ENCODE measurements at regions not wholly inside any gene's neighbourhood (a gene's known extent, or its start where the extent isn't known, plus 50 kb on each side); places are given as distances from the start of the nearest gene placed in this dataset.

- CTCF ChIA-PET, result no interaction called here
- Histone ChIP-seq H3K36me3 (ENCODE audit: control insufficient read depth in 1 of 2, insufficient read depth in 2 of 2, low read length in 2 of 2) (no peaks in the 10 kb centered on the region), H3K27me3 (ENCODE audit: insufficient read depth, low read length) (no peaks in the 10 kb centered on the region), H3K9ac (ENCODE audit: low read length) (no peak overlapping the region), H3K9me2 (ENCODE audit: insufficient read depth) (no peaks in the 10 kb centered on the region), H3K4me3 (replicated peaks in 1 of 2; ENCODE audit: low read depth in 1 of 2, low read length in 2 of 2) (no peak overlapping the region), H3K9me3 (ENCODE audit: control insufficient read depth in 1 of 2, insufficient read depth in 1 of 2, low read depth in 1 of 2, low read length in 2 of 2) (no peaks in the 10 kb centered on the region), H3K4me2 (ENCODE audit: low read length) (no peak overlapping the region), H4K20me1 (ENCODE audit: insufficient read depth) (no peaks in the 10 kb centered on the region), H3K27ac (ENCODE audit: low read depth, low read length) (no peak overlapping the region), H2AFZ (ENCODE audit: low read depth, low read length, poor library complexity, severe bottlenecking) (no peak overlapping the region), H3K4me1 (ENCODE audit: control insufficient read depth in 1 of 2, insufficient read depth in 2 of 2, low read length in 2 of 2) (peaks cover 4% of the 10 kb centered on the region in 2 experiments; a peak in 1 of 4 replicates), H3K79me2 (ENCODE audit: insufficient read depth, low read length) (no peaks in the 10 kb centered on the region)
- BruUV-seq (replicated peaks), result no TSS peak
- DNase-seq (ENCODE audit: low read depth, low spot score) (no peak), ATAC-seq (no peak)
- TF ChIP-seq RAD21 (IDR thresholded peaks at IDR 0.05; ENCODE audit: low read depth) (no peak), CEBPB (IDR thresholded peaks at IDR 0.05; ENCODE audit: low read depth) (no peak), TCF7L2 (IDR thresholded peaks at IDR 0.05; ENCODE audit: borderline replicate concordance, extremely low read depth, insufficient read depth, insufficient read length) (no peak), SP1 (IDR thresholded peaks at IDR 0.05; ENCODE audit: low read depth) (no peak), ZNF274 (IDR thresholded peaks at IDR 0.05; ENCODE audit: low read depth, low read length) (no peak), SIN3A (IDR thresholded peaks at IDR 0.05; ENCODE audit: low read depth) (no peak), FOSL1 (IDR thresholded peaks at IDR 0.05; ENCODE audit: low read depth) (no peak), REST (IDR thresholded peaks at IDR 0.05; ENCODE audit: low read depth) (no peak), SRF (IDR thresholded peaks at IDR 0.05; ENCODE audit: low read depth) (no peak), EZH2 (IDR thresholded peaks at IDR 0.05) (no peak), JUND (IDR thresholded peaks at IDR 0.05) (no peak), ZFX (IDR thresholded peaks at IDR 0.05) (no peak)
- TF ChIP-seq, protein P1, sequence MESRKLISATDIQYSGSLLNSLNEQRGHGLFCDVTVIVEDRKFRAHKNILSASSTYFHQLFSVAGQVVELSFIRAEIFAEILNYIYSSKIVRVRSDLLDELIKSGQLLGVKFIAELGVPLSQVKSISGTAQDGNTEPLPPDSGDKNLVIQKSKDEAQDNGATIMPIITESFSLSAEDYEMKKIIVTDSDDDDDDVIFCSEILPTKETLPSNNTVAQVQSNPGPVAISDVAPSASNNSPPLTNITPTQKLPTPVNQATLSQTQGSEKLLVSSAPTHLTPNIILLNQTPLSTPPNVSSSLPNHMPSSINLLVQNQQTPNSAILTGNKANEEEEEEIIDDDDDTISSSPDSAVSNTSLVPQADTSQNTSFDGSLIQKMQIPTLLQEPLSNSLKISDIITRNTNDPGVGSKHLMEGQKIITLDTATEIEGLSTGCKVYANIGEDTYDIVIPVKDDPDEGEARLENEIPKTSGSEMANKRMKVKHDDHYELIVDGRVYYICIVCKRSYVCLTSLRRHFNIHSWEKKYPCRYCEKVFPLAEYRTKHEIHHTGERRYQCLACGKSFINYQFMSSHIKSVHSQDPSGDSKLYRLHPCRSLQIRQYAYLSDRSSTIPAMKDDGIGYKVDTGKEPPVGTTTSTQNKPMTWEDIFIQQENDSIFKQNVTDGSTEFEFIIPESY (IDR thresholded peaks at IDR 0.05; ENCODE audit: extremely low read depth, insufficient replicate concordance, low read length), result no peak
- TF ChIP-seq, protein P2, sequence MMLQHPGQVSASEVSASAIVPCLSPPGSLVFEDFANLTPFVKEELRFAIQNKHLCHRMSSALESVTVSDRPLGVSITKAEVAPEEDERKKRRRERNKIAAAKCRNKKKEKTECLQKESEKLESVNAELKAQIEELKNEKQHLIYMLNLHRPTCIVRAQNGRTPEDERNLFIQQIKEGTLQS (IDR thresholded peaks at IDR 0.05), result no peak
- TF ChIP-seq, protein P3, sequence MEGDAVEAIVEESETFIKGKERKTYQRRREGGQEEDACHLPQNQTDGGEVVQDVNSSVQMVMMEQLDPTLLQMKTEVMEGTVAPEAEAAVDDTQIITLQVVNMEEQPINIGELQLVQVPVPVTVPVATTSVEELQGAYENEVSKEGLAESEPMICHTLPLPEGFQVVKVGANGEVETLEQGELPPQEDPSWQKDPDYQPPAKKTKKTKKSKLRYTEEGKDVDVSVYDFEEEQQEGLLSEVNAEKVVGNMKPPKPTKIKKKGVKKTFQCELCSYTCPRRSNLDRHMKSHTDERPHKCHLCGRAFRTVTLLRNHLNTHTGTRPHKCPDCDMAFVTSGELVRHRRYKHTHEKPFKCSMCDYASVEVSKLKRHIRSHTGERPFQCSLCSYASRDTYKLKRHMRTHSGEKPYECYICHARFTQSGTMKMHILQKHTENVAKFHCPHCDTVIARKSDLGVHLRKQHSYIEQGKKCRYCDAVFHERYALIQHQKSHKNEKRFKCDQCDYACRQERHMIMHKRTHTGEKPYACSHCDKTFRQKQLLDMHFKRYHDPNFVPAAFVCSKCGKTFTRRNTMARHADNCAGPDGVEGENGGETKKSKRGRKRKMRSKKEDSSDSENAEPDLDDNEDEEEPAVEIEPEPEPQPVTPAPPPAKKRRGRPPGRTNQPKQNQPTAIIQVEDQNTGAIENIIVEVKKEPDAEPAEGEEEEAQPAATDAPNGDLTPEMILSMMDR (IDR thresholded peaks at IDR 0.05 in 2 of 3, conservative IDR thresholded peaks at IDR 0.05 in 1 of 3; ENCODE audit: borderline replicate concordance in 1 of 3, insufficient read depth in 1 of 3, low read depth in 2 of 3, low read length in 2 of 3), result no peak
- POLR2A ChIA-PET, result no interaction called here
- intact Hi-C loops (cut with micrococcal nuclease), result no loop called here
- RAD21 ChIA-PET (ENCODE audit: low non-redundant PET in 1 of 2, low total read pairs in 2 of 2, uncharacterized antibody in 2 of 2, unreplicated experiment in 2 of 2), result no interaction called here
Measured at GRCh38 chr6:48542191-48542590, 431.2 kb upstream of the PTCHD4 start.
